Left colon (tissue), 2 donors: ENCODE measurements at regions not wholly inside any gene's neighbourhood (a gene's known extent, or its start where the extent isn't known, plus 50 kb on each side); places are given as distances from the start of the nearest gene placed in this dataset.

Experiments used
- ATAC-seq: fragments of 200-7000 bp; cut with Tn5 transposase; one replicate; pipeline ENCODE4 v1.9.1; 2020; ENCODE audit warnings: mild to moderate bottlenecking, moderate library complexity
- DNase-seq, 2 donors: peaks; one replicate each; pipeline ENCODE4 v3.0.0-alpha.2; 2020
- intact Hi-C, 2 donors: fragments of 100-400 bp; cut with DNase I in 1 of 2; cut with micrococcal nuclease in 1 of 2; formaldehyde crosslinking; loops; one replicate each; pipeline versions ENCODE4 v1.11.2 to v1.14.0; 2022; cut with DNase I, micrococcal nuclease
- donor health status: DM: no; HTN: no; CAD: no.
- donor health status: DM: yes; HTN: yes; CAD: no.

DNA sequence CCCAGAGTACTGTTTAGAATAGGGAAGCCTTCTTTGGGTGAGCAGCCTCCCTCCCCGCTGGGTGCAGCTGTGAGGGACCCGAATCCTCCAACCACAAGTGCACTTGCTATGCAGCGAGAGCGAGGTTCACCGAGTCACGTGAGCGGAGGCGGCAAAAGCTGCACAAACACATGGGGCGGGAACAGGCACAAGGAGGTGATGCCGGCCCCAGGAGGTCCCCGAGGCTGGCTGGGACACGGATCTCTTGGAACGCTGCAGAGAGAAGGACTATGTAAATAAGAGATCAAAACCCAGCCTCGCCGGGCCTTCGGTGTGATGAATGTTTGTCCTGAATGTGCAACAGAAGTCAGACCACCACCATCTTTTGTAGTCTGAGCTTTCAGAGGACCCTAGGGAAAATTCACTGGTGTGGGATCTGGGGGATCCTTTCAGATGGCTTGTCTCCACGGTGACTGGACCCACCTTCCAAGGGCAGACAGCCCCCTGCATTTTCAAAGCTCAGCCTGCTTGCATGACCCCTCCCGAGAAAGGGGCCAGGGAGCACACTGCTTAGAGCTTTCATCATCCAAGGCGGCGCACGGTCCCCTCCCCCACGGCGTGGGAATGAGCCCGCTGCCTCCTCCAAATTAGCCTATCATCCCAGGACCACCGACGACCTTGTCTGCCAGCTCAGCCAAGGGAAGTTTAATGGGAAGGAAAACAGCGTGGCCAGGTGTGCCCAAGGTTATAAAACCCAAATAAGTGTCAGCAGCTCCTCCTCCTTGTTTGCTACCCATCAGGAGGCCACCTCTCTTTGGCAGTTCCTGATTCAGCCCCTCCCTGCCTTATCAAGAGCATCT is 327.7 kb downstream of the CXCL12 start:
- intact Hi-C loops: no loop called here
- no peak for DNase-seq
- ATAC-seq: no peak

DNA sequence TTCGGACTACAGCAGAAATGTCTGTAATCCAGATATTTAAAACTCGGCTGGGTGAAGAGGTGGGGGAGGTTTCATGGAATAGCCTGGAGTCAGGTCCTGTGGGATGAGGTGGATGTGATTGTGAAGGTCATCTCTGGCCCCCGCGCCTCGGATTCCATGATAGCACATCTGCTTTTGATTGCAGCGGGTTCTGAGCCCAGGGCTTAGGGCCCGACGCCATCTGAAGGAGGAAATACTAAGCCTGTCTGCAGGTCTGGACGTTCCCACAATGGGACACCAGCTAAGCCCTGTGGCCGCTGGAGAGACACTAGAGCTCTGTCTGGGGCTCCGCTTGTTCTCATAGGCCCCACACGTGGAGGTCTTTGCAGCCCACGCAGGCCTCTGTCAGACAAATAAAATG is 328.7 kb downstream of the CXCL12 start:
- no peak for DNase-seq

DNA sequence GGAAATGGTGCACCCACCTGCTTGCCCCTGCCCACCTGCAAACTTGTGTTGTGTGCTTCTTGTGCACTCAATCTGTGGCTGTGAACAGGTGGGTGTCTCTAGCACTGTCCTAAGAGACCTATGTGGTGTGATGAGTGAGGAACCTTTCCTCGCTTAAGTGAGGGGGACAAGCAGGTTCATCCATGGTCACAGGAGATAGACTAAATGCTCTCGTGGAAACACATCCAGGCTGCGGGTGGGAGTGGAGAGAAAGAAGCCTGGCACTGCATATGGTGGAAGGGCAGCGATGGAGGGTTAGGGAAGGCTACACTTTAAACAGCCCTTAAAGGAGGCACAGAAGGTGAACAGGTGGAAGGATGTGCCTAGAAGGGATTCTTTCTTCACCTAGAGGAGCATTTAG is 330.9 kb downstream of the CXCL12 start:
- DNase-seq: no peak
- intact Hi-C loops: no loop called here
- no peak for ATAC-seq

More for the DNA sequence above, 328.7 kb downstream of the CXCL12 start:
- intact Hi-C loops: no loop called here
- ATAC-seq: no peak

GRCh38 chr10:44053391-44053790 is 331.5 kb downstream of the CXCL12 start:
- no peak for DNase-seq
- intact Hi-C loops: no loop called here
- ATAC-seq: no peak

GRCh38 chr10:44051584-44052385 is 333.1 kb downstream of the CXCL12 start:
- intact Hi-C loops: no loop called here
- DNase-seq (no peak), ATAC-seq (no peak)

GRCh38 chr10:44051091-44051490 is 333.8 kb downstream of the CXCL12 start:
- intact Hi-C loops: no loop called here
- no peak for ATAC-seq
- DNase-seq: no peak

- DNase-seq: no peak
- intact Hi-C loops: no loop called here
Measured at GRCh38 chr10:44049301-44050015, 335.4 kb downstream of the CXCL12 start.

GRCh38 chr10:44047361-44047760 is 337.5 kb downstream of the CXCL12 start:
- ATAC-seq: no peak
- intact Hi-C loops: no loop called here

More at GRCh38 chr10:44049301-44050015, 335.4 kb downstream of the CXCL12 start:
- no peak for ATAC-seq

GRCh38 chr10:44046605-44047004 is 338.3 kb downstream of the CXCL12 start:
- DNase-seq: no peak
- intact Hi-C loops: no loop called here
- no peak for ATAC-seq

More at GRCh38 chr10:44047361-44047760, 337.5 kb downstream of the CXCL12 start:
- no peak for DNase-seq

GRCh38 chr10:44045020-44045419 is 339.9 kb downstream of the CXCL12 start:
- ATAC-seq (no peak), DNase-seq (no peak)
- intact Hi-C loops: no loop called here

DNA sequence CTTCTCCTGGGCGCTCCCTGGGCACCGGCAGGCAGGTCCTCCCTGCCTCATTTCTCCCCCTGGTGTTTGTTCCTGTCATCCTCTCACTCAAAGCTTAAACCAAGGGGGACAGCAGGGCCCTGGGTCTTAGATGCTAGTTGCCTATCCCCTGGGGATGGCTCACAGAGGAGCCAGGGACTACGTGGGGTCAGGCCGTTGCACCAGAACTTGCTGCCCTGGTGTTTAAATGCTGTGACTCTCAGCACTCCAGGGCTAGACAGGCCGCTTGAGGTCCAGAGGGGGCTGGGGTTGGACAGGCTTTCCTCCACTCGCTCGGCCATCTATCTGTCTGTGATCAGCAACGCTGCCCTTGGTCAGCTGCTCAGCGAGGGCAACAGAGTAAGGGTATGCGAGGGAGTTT is 340.3 kb downstream of the CXCL12 start:
- intact Hi-C loops: no loop called here
- DNase-seq (no peak), ATAC-seq (no peak)

DNA sequence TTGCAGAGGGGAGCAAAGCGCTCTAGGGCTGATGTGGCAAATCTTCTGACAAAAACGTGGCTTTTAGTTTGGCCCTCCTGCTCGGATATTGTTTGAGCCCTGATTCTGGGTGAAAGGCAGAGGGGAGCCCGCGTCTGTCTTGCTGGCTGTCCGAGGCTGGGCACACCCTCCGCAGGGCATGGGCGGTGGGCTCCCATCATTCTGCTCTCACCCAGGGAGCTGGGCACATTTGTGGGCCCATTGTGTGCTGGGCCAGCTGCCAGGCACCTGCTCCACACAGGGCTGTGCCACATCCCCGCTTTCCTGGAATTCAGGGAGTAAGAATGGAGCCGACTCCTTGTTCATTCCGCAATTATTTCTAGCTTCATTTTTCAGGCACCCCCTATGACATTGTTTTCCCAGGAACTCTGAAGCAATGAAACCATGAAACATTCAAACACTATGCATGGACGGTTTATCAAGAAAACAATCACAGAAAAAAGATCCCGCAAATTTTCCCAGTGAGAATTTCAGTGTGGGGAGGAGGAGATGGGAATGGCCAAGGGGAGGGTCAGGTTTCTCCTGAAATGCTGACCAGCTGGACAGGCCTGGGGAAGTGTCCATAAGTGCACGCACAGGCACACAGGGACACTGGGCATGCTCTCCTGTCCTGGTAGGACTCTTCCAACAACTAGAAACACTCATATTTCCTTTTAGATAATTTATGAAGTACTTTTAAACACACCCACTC is 341.1 kb downstream of the CXCL12 start:
- no peak for ATAC-seq
- intact Hi-C loops: no loop called here
- DNase-seq: no peak

GRCh38 chr10:44042926-44043602 is 341.8 kb downstream of the CXCL12 start:
- intact Hi-C loops: no loop called here
- ATAC-seq (no peak), DNase-seq (no peak)

DNA sequence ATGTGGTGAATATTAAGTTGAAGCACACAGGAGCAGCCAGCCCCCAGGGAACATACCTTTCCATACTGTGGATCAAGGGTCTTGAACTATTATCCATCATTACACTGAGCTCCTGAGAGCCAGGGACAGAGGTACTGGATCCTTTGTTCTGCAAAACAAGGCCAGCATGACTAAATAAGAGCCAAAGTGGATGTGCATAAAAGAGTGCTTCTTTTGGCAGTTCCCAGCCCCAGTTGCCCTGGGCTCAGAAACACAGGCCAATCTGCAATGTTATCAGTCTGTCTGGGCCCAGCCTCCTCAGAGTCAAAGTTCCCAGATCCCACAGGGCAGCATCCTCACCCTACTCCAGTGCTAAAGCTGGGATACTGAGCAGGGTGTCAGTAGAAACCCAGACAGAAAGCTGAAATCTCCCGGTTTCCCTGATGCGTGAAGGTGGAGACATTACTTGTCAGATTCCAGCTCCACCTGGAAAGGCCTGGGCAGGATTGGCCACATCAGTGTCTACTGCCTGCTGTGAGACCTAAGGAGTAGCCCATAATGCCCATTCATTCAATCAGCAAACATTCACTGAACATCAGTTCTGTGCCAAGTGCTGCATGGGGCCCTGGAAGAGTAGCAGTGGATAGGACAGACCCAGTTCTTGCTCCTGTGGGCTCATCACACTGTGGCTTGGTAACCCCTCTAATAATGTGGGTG is 342.7 kb downstream of the CXCL12 start:
- no peak for ATAC-seq
- intact Hi-C loops: no loop called here
- no peak for DNase-seq

GRCh38 chr10:44039599-44039998 is 345.3 kb downstream of the CXCL12 start:
- ATAC-seq: no peak

DNA sequence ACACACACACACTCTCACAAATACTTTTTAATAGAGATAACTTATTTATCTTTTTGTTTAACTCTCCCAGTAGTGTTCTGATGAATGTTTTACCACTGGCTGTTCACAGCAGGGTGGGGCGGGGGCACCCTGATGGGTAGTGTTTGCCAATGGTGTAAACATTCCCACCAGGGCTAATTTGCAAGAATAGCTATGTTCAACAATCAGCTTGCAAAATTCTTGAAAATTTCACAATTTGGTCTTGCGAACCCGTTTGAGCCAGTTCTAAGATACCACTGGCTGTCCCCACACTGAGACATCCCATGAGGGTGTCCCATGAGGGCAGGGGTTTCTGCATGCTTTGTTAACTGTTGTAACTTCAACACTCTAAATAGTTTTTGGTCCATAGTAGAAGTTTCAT is 348.5 kb downstream of the CXCL12 start:
- no peak for DNase-seq
- ATAC-seq: no peak
- intact Hi-C loops: no loop called here

More at GRCh38 chr10:44039599-44039998, 345.3 kb downstream of the CXCL12 start:
- no peak for DNase-seq
- intact Hi-C loops: no loop called here

DNA sequence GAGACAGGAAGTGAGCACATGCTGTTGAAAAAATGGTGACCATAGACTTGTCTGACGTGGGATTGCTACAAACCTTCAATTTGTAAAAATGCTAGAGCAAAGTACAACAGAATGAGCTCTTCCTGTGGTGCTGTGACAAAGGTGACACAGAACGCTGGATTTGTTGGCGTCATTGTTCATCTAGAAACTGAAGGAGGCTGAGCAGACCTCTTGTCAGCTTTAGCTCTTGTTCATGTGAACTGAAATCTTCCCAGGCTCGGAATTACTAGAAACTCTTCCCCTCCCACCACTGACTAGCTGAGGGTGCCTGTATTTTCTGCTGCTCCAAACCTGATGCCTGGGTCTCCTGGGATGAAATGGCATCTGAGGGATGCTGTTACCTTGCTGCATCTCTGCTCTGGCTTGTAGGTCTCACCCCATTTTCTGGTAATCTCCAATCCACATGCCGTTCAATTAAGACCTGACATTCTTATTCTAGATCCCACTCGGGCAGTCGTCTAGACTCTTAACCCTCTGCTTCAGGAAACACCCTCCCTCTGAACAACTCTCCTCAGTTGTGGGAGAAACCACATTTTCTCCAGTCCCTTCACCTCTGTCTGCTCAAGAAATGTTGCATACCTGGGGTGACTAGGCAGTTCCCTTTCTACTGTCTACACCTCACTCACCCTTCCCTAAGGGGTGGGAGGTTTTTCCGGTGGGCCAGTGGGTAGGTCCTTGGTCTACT is 349.3 kb downstream of the CXCL12 start:
- ATAC-seq (no peak), DNase-seq (no peak)
- intact Hi-C loops: no loop called here
